CMK (cell line): ENCODE measurements at regions not wholly inside any gene's neighbourhood (a gene's known extent, or its start where the extent isn't known, plus 50 kb on each side); places are given as distances from the start of the nearest gene placed in this dataset.

Experiments
- DNase-seq: peaks from one replicate; pipeline ENCODE4 v3.0.0-alpha.2; 2010; ENCODE audit warnings: low read depth

DNA sequence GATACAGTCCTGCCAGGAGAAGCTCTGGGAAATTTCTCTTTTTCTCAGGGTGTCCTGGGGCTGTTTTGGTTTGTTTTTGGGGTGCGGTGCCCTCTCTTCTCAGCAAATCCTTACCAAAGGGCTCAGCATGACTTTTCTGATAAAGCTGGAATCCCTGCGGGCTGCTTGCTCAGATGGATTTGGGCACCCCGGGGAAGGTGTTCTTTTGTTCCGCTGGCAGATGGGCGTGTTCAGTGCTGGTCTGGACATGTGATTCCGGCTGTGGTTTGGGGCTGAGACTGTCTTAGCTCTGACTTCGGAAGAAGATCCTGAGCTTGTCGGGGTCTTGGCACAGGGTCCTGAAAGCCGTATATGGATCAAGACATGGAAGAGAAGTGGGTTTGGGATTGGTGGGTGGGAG lies 134.2 kb upstream of the SPRED2 start:
- no peak for DNase-seq

- no peak for DNase-seq
Measured at GRCh38 chr2:65565681-65566080, 133.3 kb upstream of the SPRED2 start.

DNA sequence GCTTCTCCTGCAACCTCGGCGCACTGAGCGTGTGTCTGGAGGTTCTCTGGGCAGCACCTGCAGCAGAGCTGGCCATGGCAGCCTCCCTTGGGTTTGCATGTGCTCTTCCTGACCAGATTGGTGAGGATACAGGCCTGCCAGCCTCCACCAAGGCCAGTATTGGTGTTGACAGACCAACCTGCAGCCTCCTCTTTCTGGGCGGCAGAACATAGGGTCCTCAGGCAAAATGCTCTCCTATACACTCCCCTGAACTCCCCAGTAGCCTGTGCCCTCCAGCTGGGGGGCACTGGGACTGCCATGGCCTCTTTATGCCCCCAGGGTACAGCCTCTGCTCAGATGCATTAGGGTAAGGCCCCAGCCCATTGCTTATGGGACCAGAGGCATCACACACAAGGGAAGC lies 131.9 kb upstream of the SPRED2 start:
- no peak for DNase-seq

DNA sequence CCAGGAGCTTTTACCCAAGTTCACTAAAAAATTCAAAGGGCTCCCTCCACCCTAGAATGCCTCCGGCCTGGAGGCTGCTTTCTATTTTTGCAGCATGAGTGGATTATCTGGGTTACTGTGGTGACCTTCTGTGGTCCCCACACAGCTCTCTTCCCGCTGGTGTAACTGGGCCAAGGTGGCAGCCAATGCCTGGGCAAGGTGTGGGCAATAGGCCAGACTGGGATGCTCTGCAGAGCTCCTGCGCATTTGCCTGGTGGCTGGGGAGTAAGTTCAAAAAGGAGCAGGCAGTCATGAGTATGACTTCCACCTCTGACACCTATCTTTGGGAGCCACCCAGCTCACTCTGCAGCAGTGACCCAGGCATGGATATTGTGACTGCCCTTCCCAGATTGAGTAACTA lies 130.5 kb upstream of the SPRED2 start:
- DNase-seq: no peak

GRCh38 chr2:65558743-65559142 lies 126.3 kb upstream of the SPRED2 start:
- no peak for DNase-seq

DNA sequence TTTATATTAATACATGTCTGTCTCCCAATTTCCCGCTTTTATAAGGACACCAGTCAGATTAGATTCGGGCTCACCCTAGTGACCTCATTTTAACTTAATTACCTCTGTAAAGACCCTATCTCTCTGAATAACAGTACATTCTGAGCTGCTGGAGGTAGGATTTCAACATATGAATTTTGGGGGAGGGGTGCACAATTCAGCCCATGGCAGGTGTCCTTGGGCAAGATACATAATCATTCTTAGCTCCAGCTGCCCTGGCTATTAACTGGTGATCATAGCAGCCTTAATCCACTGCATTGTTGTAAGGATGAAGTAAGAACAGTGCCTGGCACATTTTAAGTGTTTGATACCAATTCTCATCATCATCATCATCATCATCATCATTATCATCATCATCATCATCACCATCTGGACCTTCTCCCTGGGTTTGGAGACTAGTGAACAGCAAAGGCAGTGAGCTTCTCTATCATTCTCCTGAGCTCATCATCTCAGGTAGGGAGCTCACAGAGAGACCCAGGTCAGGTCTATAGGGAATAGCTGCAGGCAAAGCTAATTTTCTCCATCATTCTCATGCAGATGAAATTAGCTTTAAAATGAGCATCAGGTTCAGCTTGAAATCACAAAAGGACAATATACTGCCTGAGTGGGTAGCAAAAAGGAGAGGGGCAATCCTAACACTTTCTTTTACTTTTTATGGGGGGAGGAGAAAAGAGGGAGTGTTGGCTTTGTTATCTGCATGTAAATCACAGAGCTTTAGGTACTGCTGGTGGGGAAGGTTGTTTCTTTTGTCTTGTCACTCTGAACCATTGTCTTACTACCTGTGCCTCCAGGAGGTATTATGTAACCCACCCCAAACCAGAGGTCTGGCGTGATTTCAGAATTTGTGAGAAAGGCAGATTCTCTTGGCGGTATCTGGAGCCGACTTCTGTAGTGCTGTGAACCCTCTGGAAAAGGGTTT lies 125.5 kb upstream of the SPRED2 start:
- DNase-seq: no peak

- peak; percentile 12 for DNase-seq
Measured at GRCh38 chr2:65554765-65555591, 122.6 kb upstream of the SPRED2 start.

DNA sequence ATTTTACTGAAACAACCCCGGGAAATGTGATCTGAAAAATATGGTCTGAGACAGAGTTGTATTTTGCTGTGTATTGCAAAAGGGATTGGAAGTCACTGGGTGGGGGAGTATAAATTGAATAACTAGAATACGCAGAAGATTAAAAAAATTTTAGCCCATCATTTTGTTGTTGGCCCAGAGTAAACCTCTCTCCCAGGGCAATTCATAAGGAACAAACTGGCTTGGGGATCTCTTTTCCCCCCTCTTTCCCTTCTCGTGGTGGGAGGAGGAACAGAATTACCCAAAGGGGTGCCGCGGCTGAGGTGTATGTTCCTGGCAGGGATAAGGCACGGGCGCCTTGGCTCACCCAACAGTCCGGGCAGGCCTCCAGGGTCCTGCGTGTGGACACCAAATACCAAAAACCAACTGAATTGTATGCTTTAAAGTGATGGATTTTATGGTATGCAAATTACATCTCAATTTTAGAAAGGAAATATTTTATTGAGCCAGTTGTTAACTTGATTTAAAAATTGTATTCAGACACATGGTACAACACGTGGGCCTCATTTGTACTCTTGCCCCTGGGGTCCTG lies 121.2 kb upstream of the SPRED2 start:
- no peak for DNase-seq

DNA sequence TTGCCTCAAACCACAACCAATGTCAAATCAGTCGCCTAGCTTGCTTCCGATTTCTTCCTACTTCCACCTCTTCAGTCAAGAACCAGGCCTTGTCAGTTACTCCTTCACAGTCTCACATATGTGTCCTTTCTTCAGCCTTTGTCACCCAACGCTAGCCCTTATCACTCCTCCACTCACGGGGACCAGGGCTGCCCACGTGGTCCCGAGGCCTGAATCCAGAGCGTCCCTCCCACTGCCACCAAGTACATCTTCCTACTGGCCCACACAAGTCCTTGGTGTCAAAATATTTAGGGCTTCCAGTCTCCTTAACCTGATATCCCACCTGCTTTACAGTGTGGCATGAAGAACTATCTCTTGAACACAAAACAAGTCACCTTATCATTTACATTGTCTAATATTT lies 119.1 kb upstream of the SPRED2 start:
- DNase-seq: no peak

- DNase-seq: no peak
Measured at GRCh38 chr2:65550246-65550645, 117.8 kb upstream of the SPRED2 start.

- DNase-seq: no peak
Measured at GRCh38 chr2:65549631-65550030, 117.2 kb upstream of the SPRED2 start.

DNA sequence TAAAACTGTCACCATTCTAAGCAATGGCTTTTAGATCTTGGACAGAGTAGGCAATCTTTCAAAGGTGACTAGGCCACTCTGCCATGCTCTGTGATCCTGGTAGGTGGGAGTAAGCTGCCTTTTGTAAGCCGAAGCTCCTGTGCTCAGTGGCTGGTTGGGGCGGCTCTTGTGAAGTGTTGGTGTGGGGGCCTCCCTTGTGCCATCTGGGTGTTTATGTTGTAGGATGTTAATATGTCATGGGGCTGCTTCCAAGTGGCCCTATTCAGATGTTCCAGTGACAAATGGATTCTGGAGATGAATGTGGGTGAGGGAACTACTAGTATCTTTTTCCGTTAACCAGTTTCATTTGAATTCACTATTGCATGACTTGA lies 116.8 kb upstream of the SPRED2 start:
- DNase-seq: no peak

GRCh38 chr2:65548576-65549256 lies 116.3 kb upstream of the SPRED2 start:
- no peak for DNase-seq

DNA sequence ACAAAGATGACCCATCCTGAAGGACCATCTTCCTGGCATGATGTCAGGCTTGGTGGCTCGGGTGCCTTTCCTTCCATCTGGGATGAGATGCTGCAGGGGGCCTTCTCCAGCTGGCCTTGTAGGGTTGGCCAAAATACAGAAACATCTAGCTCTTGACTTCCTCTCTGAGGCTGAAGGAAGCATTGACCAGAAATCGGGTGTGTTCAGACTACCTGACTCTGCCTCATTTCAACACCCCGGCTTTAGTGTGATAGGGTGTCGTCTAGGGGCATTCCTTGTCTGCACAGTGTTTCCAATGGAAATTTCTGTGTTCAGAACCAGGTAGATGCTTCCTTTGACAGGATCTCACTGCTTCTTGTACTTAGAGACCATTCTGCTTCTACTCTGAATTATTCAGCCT lies 115.7 kb upstream of the SPRED2 start:
- no peak for DNase-seq

GRCh38 chr2:65545837-65546805 lies 113.7 kb upstream of the SPRED2 start:
- no peak for DNase-seq

GRCh38 chr2:65541773-65542172 lies 109.4 kb upstream of the SPRED2 start:
- DNase-seq: no peak

DNA sequence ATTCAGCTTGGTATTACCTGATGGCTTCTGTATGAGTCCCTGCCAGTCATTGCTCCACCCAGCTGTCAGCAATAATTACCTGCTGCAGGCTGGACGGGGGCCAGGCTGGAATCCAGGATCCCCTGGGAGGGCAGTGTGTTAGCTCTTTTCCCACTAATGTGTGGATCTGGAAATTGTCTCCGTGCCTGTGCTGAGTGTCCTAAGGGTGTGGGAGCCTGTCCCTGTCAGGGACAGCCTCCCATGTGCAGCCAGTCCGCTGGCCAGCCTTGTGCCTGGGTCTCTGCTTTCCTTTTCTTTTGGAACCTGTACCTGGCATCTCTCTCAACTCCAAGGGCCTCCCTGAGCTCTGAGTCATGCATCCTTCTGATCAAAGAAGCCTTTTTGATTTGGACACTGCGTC lies 107.2 kb upstream of the SPRED2 start:
- DNase-seq: no peak

- DNase-seq: no peak
Measured at GRCh38 chr2:65537651-65538385, 105.4 kb upstream of the SPRED2 start.

GRCh38 chr2:65536596-65536995 lies 104.2 kb upstream of the SPRED2 start:
- DNase-seq: no peak

DNA sequence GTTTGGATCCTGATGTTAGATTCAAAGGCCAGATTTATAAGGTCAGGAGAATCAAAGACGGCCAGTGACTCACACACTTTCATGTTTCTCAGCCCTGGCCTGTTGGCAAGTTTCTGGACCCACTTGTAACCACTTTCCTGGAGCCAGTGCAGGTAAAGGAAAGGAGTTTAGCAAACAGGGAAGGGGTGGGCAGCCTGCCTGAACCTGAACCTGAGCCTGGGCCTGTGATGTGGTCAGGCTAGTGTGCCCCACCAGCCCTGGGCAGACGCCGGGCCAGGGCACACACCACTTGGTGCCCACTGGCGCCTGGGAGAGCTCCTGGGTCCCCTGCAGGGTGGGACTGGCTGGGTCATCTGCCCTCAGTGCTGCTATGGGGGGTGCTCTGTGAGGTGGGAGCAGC lies 100.5 kb upstream of the SPRED2 start:
- no peak for DNase-seq
